ENCODE measurements at regions not wholly inside any gene's neighbourhood (a gene's known extent, or its start where the extent isn't known, plus 50 kb on each side); places are given as distances from the start of the nearest gene placed in this dataset.

DNA sequence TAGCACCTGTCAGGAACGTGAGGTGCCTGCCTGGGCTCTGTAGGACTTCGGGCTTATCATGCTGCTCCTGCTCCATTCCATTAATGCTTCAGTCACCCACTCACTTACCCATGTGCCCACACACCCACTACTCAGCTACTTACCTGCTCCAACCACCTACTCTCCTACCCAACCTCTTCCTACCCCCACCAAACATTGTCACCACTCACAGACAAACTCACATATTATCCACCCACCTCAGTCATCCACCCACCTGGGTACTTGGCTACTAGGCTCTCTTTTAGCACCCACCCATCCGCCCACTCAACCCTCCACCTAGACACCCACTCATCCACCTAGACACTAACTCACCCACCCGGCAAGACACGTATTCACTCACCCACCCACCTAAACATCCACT, 724.7 kb upstream of the RAB6C start:
- no peak overlapping the region for H3K27ac ChIP-seq (ENCODE audit: insufficient read depth, low read length, poor library complexity, severe bottlenecking)
- no peak overlapping the region for H3K4me3 ChIP-seq (ENCODE audit: insufficient read depth, low read depth, low read length, poor library complexity, severe bottlenecking)
- H3K4me1 ChIP-seq (ENCODE audit: control insufficient read depth, insufficient read depth, low read length, poor library complexity, severe bottlenecking) = no peaks in the 10 kb centered on the region
- H3K27me3 ChIP-seq (replicated peaks; ENCODE audit: control insufficient read depth, insufficient read depth, low read length, poor library complexity, severe bottlenecking) = no peaks in the 10 kb centered on the region
- H3K36me3 ChIP-seq (ENCODE audit: control insufficient read depth, insufficient read depth, low read length) = no peaks in the 10 kb centered on the region
- no peak for DNase-seq
- H3K9me3 ChIP-seq (ENCODE audit: control insufficient read depth, low read length) = no peaks in the 10 kb centered on the region

DNA sequence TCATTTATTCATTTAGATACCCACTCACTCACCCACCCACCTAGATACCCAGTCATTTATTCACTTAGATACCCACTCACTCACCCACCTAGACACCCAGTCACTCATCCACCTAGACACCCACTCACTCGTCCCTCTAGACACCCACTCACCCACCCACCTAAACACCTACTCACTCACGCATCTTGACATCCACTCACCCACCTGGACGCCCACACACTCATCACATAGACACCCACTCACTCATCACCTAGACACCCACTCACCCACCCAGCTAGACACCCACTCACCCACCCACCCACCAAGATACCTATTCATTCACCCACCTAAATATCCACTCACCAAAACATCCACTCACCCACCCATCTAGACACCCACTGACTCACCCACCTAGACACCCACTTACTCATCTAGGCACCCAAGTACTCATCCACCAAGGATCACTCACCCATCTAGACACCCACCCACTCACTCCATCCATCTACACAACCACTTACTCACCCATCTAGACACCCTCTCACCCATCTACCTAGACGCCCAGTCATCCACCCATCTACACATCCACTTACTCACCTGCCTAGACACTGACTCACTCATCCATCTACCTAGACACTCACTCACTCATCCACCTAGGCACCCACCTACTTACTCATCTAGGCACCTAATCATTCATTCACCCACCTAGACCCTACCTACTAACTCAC, 723.7 kb upstream of the RAB6C start:
- Histone ChIP-seq H3K9me3 (ENCODE audit: control insufficient read depth, low read length) (no peaks in the 10 kb centered on the region), H3K4me1 (ENCODE audit: control insufficient read depth, insufficient read depth, low read length, poor library complexity, severe bottlenecking) (no peaks in the 10 kb centered on the region), H3K36me3 (ENCODE audit: control insufficient read depth, insufficient read depth, low read length) (no peaks in the 10 kb centered on the region), H3K27ac (ENCODE audit: insufficient read depth, low read length, poor library complexity, severe bottlenecking) (no peak overlapping the region), H3K27me3 (replicated peaks; ENCODE audit: control insufficient read depth, insufficient read depth, low read length, poor library complexity, severe bottlenecking) (no peaks in the 10 kb centered on the region), H3K4me3 (ENCODE audit: insufficient read depth, low read depth, low read length, poor library complexity, severe bottlenecking) (no peak overlapping the region)
- DNase-seq = no peak

DNA sequence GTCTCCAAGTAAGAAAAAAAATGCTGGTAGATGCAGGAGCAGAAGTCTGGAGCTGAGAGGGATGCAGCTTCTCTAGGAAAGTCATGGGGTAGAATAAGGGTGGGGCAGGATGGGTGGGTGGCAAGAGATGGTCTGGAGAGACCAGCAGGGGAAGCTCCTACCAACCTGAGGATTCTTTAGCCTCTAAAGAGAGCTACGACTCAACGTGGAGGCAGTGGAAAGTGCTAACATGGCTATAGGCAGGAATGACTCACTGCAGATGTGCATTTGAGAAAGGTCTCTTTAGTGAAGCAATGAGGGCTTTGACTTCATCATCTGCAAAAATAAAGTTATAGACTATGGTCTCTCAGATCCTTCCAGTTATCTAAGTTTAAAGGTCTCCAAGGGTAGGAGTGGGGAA, 722.8 kb upstream of the RAB6C start:
- Histone ChIP-seq H3K4me3 (ENCODE audit: insufficient read depth, low read depth, low read length, poor library complexity, severe bottlenecking) (no peak overlapping the region), H3K9me3 (ENCODE audit: control insufficient read depth, low read length) (no peaks in the 10 kb centered on the region), H3K27ac (ENCODE audit: insufficient read depth, low read length, poor library complexity, severe bottlenecking) (no peak overlapping the region), H3K27me3 (replicated peaks; ENCODE audit: control insufficient read depth, insufficient read depth, low read length, poor library complexity, severe bottlenecking) (no peaks in the 10 kb centered on the region), H3K36me3 (ENCODE audit: control insufficient read depth, insufficient read depth, low read length) (no peaks in the 10 kb centered on the region), H3K4me1 (ENCODE audit: control insufficient read depth, insufficient read depth, low read length, poor library complexity, severe bottlenecking) (no peaks in the 10 kb centered on the region)
- no peak for DNase-seq

DNA sequence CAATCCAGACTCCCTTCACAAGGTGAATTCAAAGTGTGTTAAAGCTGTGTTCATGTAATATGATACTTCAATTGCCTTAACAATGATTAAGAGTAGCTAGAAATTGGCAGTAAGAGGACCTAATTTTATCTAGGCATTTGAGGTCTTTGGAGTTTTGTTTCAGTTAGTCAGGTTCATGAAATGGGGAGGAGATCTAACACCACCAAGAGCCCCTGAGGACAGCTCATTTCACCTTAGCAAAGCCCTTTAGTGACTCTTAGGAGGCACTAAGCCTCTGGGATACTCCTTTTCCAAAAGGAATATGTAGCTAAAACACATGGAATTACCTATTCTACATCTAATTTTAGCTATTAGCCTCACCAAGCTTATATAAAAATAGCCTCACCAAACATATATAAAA, 716.5 kb upstream of the RAB6C start:
- no peak overlapping the region for H3K4me3 ChIP-seq (ENCODE audit: insufficient read depth, low read depth, low read length, poor library complexity, severe bottlenecking)
- DNase-seq = no peak
- no peak overlapping the region for H3K27ac ChIP-seq (ENCODE audit: insufficient read depth, low read length, poor library complexity, severe bottlenecking)
- no peaks in the 10 kb centered on the region for H3K36me3 ChIP-seq (ENCODE audit: control insufficient read depth, insufficient read depth, low read length)
- H3K9me3 ChIP-seq (ENCODE audit: control insufficient read depth, low read length) = no peaks in the 10 kb centered on the region
- H3K27me3 ChIP-seq (replicated peaks; ENCODE audit: control insufficient read depth, insufficient read depth, low read length, poor library complexity, severe bottlenecking) = no peaks in the 10 kb centered on the region
- H3K4me1 ChIP-seq (ENCODE audit: control insufficient read depth, insufficient read depth, low read length, poor library complexity, severe bottlenecking) = no peaks in the 10 kb centered on the region

DNA sequence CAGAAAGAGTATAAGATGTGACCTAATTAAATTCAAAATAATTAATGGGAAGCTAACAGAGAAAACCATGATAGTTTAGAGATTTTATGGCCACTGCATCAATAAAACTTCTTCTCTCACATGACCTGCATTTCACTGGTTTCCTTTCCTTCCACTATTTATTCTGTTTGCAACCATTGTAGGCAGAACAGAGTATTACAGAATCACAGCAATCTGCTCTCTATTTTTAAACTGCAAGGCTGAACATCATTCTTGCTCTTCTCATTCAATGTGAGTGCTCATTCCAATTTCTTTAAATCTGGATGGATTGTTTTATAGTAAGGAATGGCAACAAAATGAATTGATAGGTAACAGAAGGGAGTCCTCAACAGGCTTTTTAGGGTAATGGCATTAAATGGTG, 715.5 kb upstream of the RAB6C start:
- H3K36me3 ChIP-seq (ENCODE audit: control insufficient read depth, insufficient read depth, low read length) = no peaks in the 10 kb centered on the region

DNA sequence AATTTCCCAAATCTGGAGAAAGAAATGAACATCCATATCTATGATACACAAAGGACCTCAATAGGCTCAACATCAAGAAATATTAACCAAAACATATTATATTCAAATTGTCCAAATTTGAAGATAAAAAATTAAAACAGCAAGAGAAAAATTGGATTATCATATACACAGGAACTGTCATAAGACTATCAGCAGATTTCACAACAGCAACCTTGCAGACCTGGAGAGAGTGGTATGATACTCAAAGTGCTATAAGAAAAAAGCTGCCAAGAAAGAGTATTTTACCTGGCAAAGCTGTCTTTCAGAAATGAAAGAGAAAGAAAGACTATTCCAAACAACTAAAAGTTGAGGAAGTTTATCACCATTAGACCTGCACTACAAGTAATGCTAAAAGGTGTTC, 711.9 kb upstream of the RAB6C start:
- H3K27ac ChIP-seq (ENCODE audit: insufficient read depth, low read length, poor library complexity, severe bottlenecking) = no peak overlapping the region
- no peak for DNase-seq
- H3K36me3 ChIP-seq (ENCODE audit: control insufficient read depth, insufficient read depth, low read length) = no peaks in the 10 kb centered on the region

More for the DNA sequence above, 715.5 kb upstream of the RAB6C start:
- Histone ChIP-seq H3K27ac (ENCODE audit: insufficient read depth, low read length, poor library complexity, severe bottlenecking) (no peak overlapping the region), H3K4me3 (ENCODE audit: insufficient read depth, low read depth, low read length, poor library complexity, severe bottlenecking) (no peak overlapping the region), H3K9me3 (ENCODE audit: control insufficient read depth, low read length) (no peaks in the 10 kb centered on the region), H3K27me3 (replicated peaks; ENCODE audit: control insufficient read depth, insufficient read depth, low read length, poor library complexity, severe bottlenecking) (no peaks in the 10 kb centered on the region), H3K4me1 (ENCODE audit: control insufficient read depth, insufficient read depth, low read length, poor library complexity, severe bottlenecking) (no peaks in the 10 kb centered on the region)
- DNase-seq = no peak

DNA sequence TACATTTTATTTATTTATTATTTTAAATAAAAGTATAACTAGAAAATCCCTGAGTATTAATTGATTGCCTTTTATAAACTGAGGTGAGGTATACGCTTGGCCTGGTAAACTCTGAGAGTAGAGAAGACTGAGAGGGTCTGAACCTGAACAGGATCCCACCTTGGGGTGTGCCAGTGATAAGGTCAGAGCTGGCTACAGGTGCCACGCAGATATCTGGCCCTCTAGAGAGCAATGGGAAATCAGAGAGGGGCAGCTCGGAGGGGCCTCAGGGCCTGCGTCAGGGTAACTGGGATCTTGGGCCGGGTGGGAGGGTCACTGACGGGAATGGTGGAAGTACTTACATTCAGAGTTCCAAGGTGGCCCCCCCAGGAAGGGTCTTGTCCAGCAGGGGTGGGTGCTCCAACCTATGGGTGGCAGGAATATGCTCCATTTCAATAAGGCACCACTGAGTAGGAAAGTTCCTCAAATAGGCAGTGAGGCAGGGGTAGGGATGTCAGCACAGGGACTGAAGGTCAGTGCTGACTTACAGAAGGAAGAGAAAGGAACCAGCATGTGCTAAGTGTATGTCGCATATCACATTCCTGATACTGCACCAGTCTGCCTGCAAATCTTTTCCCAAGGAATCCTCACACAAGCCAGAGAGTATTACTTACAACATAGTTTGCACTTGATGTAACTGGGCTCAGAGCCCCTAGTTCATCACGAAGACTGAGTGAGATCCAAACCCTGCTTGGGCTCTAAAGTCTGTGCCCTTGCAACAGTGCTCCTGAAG, 706.0 kb upstream of the RAB6C start:
- Histone ChIP-seq H3K27ac (ENCODE audit: insufficient read depth, low read length, poor library complexity, severe bottlenecking) (no peak overlapping the region), H3K4me1 (ENCODE audit: control insufficient read depth, insufficient read depth, low read length, poor library complexity, severe bottlenecking) (no peaks in the 10 kb centered on the region), H3K9me3 (ENCODE audit: control insufficient read depth, low read length) (no peaks in the 10 kb centered on the region), H3K27me3 (replicated peaks; ENCODE audit: control insufficient read depth, insufficient read depth, low read length, poor library complexity, severe bottlenecking) (no peaks in the 10 kb centered on the region), H3K36me3 (ENCODE audit: control insufficient read depth, insufficient read depth, low read length) (no peaks in the 10 kb centered on the region), H3K4me3 (ENCODE audit: insufficient read depth, low read depth, low read length, poor library complexity, severe bottlenecking) (no peak overlapping the region)
- no peak for DNase-seq

More for the DNA sequence above, 711.9 kb upstream of the RAB6C start:
- Histone ChIP-seq H3K27me3 (replicated peaks; ENCODE audit: control insufficient read depth, insufficient read depth, low read length, poor library complexity, severe bottlenecking) (no peaks in the 10 kb centered on the region), H3K4me1 (ENCODE audit: control insufficient read depth, insufficient read depth, low read length, poor library complexity, severe bottlenecking) (no peaks in the 10 kb centered on the region), H3K4me3 (ENCODE audit: insufficient read depth, low read depth, low read length, poor library complexity, severe bottlenecking) (no peak overlapping the region), H3K9me3 (ENCODE audit: control insufficient read depth, low read length) (no peaks in the 10 kb centered on the region)

DNA sequence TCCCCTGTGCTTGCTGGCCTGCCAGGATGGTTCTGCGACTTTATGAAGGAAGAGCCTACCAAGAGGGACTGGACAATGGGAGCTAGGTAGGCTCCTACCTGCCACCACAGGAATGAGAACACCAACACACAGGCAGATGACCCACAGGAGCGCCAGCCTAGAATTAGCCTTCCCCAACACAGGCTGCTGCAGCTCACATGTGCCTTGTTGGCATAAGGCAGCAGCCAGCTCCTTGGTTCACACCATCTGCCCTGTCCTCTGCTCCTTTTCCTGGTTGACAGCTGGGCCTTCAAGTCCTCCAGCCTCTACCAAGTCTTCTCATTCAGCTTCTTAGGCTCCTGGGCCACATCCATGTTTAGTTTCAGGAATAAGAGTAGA, 705.4 kb upstream of the RAB6C start:
- DNase-seq = no peak

DNA sequence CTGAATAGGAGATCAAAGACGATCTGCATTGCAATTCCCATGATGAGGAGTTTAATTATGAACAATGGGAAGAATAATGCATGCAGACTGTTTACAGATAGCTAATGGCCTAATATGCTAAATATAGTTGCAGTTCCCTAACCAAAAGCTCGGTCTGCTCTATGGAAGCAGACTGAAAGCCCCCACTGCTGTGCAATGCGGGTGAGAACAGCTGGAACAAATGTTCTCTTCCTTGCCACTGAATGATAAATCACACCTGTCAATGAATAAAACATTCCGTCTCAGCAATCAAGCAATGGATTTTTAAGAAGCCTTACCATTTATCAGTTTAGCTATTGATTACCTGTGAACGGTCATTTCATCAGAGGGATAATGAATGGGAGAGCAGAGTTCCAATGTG, 704.5 kb upstream of the RAB6C start:
- Histone ChIP-seq H3K36me3 (ENCODE audit: control insufficient read depth, insufficient read depth, low read length) (no peaks in the 10 kb centered on the region), H3K4me1 (ENCODE audit: control insufficient read depth, insufficient read depth, low read length, poor library complexity, severe bottlenecking) (no peaks in the 10 kb centered on the region), H3K4me3 (ENCODE audit: insufficient read depth, low read depth, low read length, poor library complexity, severe bottlenecking) (no peak overlapping the region), H3K27me3 (replicated peaks; ENCODE audit: control insufficient read depth, insufficient read depth, low read length, poor library complexity, severe bottlenecking) (no peaks in the 10 kb centered on the region), H3K27ac (ENCODE audit: insufficient read depth, low read length, poor library complexity, severe bottlenecking) (no peak overlapping the region), H3K9me3 (ENCODE audit: control insufficient read depth, low read length) (no peaks in the 10 kb centered on the region)
- DNase-seq = no peak

More for the DNA sequence above, 705.4 kb upstream of the RAB6C start:
- no peaks in the 10 kb centered on the region for H3K4me1 ChIP-seq (ENCODE audit: control insufficient read depth, insufficient read depth, low read length, poor library complexity, severe bottlenecking)
- H3K4me3 ChIP-seq (ENCODE audit: insufficient read depth, low read depth, low read length, poor library complexity, severe bottlenecking) = no peak overlapping the region
- no peaks in the 10 kb centered on the region for H3K36me3 ChIP-seq (ENCODE audit: control insufficient read depth, insufficient read depth, low read length)
- H3K27me3 ChIP-seq (replicated peaks; ENCODE audit: control insufficient read depth, insufficient read depth, low read length, poor library complexity, severe bottlenecking) = no peaks in the 10 kb centered on the region
- H3K27ac ChIP-seq (ENCODE audit: insufficient read depth, low read length, poor library complexity, severe bottlenecking) = no peak overlapping the region
- H3K9me3 ChIP-seq (ENCODE audit: control insufficient read depth, low read length) = no peaks in the 10 kb centered on the region

DNA sequence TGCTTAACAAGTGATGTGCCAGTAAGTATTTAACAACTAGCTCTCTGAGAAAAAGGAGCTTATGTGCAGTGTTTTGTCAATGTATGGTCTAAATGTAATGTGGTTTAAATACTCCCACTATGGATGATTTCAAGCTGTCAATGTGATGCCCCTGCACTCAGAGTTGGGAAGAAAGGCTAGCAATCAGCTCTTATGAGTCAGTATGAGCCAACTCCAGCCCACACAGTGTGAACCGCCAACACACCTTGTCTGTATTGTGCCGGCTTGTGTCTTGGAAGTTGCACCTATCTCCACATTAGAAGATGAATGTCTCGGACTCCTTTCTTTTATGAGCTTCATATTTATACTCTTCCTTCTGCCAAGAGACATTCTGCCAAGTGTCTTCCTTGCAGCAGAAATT, 703.8 kb upstream of the RAB6C start:
- H3K4me3 ChIP-seq (ENCODE audit: insufficient read depth, low read depth, low read length, poor library complexity, severe bottlenecking) = no peak overlapping the region
- no peak for DNase-seq
- no peaks in the 10 kb centered on the region for H3K36me3 ChIP-seq (ENCODE audit: control insufficient read depth, insufficient read depth, low read length)
- H3K9me3 ChIP-seq (ENCODE audit: control insufficient read depth, low read length) = no peaks in the 10 kb centered on the region
- no peaks in the 10 kb centered on the region for H3K4me1 ChIP-seq (ENCODE audit: control insufficient read depth, insufficient read depth, low read length, poor library complexity, severe bottlenecking)
- H3K27ac ChIP-seq (ENCODE audit: insufficient read depth, low read length, poor library complexity, severe bottlenecking) = no peak overlapping the region
- no peaks in the 10 kb centered on the region for H3K27me3 ChIP-seq (replicated peaks; ENCODE audit: control insufficient read depth, insufficient read depth, low read length, poor library complexity, severe bottlenecking)
